Upper lobe of left lung (tissue), 6 donors: ENCODE measurements at regions not wholly inside any gene's neighbourhood (a gene's known extent, or its start where the extent isn't known, plus 50 kb on each side); places are given as distances from the start of the nearest gene placed in this dataset.

ENCODE experiments used
- ATAC-seq, 2 donors: fragments of 200-7000 bp; cut with Tn5 transposase; one replicate each; pipeline ENCODE4 v1.9.1; 2022; ENCODE audit warnings: mild to moderate bottlenecking in 2 of 2, moderate library complexity in 2 of 2; ENCODE audit not compliant: low FRiP score in 2 of 2
- DNase-seq, 2 donors: peaks; one replicate each; pipeline ENCODE4 v3.0.0-alpha.2; 2019 to 2020
- H3K27ac ChIP-seq, 4 donors: fragments of 200-600 bp; sonication (generic); one replicate each; pipeline ENCODE4 v1.5.1; 2016 to 2019
- H3K27me3 ChIP-seq, 4 donors: fragments of 200-600 bp; sonication (generic); one replicate each; pipeline ENCODE4 v1.5.1; 2017 to 2019
- H3K36me3 ChIP-seq, 4 donors: fragments of 200-600 bp; sonication (generic); one replicate each; pipeline ENCODE4 v1.5.1; 2016 to 2019
- H3K4me1 ChIP-seq, 4 donors: fragments of 200-600 bp; sonication (generic); one replicate each; pipeline ENCODE4 v1.5.1; 2018 to 2019
- H3K4me3 ChIP-seq, 4 donors: fragments of 200-600 bp; sonication (generic); one replicate each; pipeline ENCODE4 v1.5.1; 2017 to 2019; ENCODE audit warnings: mild to moderate bottlenecking in 2 of 4, moderate library complexity in 1 of 4
- H3K9me3 ChIP-seq, 4 donors: fragments of 200-600 bp; sonication (generic); one replicate each; pipeline ENCODE4 v1.5.1; 2018 to 2019
- CTCF ChIP-seq, 6 experiments: fragments of 450-650 bp in 4 of 6; fragments of 200-600 bp in 2 of 6; sonication (generic) in 2 of 6; IDR thresholded peaks; one replicate each; pipeline ENCODE4 v1.5.1; 2016 to 2019; ENCODE audit warnings: antibody characterized with exemption in 6 of 6
- EP300 ChIP-seq, 4 donors: sonication (generic); formaldehyde crosslinking; IDR thresholded peaks; one replicate each; pipeline ENCODE4 v1.5.1; 2017; ENCODE audit warnings: antibody characterized with exemption in 4 of 4, control low read depth in 2 of 4
- POLR2A ChIP-seq, 4 donors: fragments of 450-650 bp; IDR thresholded peaks; one replicate each; pipeline ENCODE4 v1.5.1; 2016 to 2017; ENCODE audit warnings: antibody characterized with exemption in 4 of 4, mild to moderate bottlenecking in 2 of 4
- POLR2AphosphoS5 ChIP-seq, 2 donors: sonication (generic); formaldehyde crosslinking; IDR thresholded peaks; one replicate each; pipeline ENCODE4 v1.5.1; 2017; ENCODE audit warnings: antibody characterized with exemption in 2 of 2
- WGBS, 2 donors: methylation state at CpG; one replicate each; pipeline ENCODE4 v1.1.5; 2017 to 2018; 5-methylcytosine and 5-hydroxymethylcytosine counted together
- donor health status: DM: no; HTN: no; CAD: no; lungs with moderate emphysema.
- donor health status: DM: no; HTN: yes; CAD: no; lungs with severe emphysema.

- H3K4me3 ChIP-seq: no peak overlapping the region
- DNase-seq (no peak), ATAC-seq (no peak)
- H3K27me3 ChIP-seq: no peaks in the 10 kb centered on the region
- H3K4me1 ChIP-seq: no peaks in the 10 kb centered on the region
- H3K27ac ChIP-seq: no peak overlapping the region
- WGBS, 2 donors: 84 to 86% methylated on average over 3 of the region's 3 CpGs
- no peaks in the 10 kb centered on the region for H3K36me3 ChIP-seq
- no peaks in the 10 kb centered on the region for H3K9me3 ChIP-seq
- TF ChIP-seq POLR2AphosphoS5 (IDR thresholded peaks at IDR 0.05) (no peak), CTCF (IDR thresholded peaks at IDR 0.05) (no peak)
These were observed 556.7 kb upstream of the HTR1E start for GRCh38 chr6:86380571-86381125.

- Histone ChIP-seq H3K36me3 (no peaks in the 10 kb centered on the region), H3K4me1 (no peaks in the 10 kb centered on the region), H3K9me3 (no peaks in the 10 kb centered on the region), H3K4me3 (no peak overlapping the region), H3K27me3 (no peaks in the 10 kb centered on the region), H3K27ac (no peak overlapping the region)
- TF ChIP-seq POLR2AphosphoS5 (IDR thresholded peaks at IDR 0.05) (no peak), POLR2A (IDR thresholded peaks at IDR 0.05) (no peak), CTCF (IDR thresholded peaks at IDR 0.05) (no peak), EP300 (IDR thresholded peaks at IDR 0.05) (no peak)
- no peak for ATAC-seq
- WGBS, 2 donors: 70 to 75% methylated on average over 4 of the region's 4 CpGs
- no peak for DNase-seq
These were observed 579.5 kb upstream of the HTR1E start for GRCh38 chr6:86357877-86358276.

- no peak for TF ChIP-seq EP300 (IDR thresholded peaks at IDR 0.05)
- no peak for TF ChIP-seq CTCF (IDR thresholded peaks at IDR 0.05)
- TF ChIP-seq POLR2A (IDR thresholded peaks at IDR 0.05): no peak
- no peak for TF ChIP-seq POLR2AphosphoS5 (IDR thresholded peaks at IDR 0.05)
These were observed 582.1 kb upstream of the HTR1E start for GRCh38 chr6:86355271-86355670.

GRCh38 chr6:86331919-86332318 is 605.4 kb upstream of the HTR1E start:
- Histone ChIP-seq H3K9me3 (no peaks in the 10 kb centered on the region), H3K4me3 (no peak overlapping the region), H3K27me3 (no peaks in the 10 kb centered on the region), H3K27ac (no peak overlapping the region), H3K36me3 (no peaks in the 10 kb centered on the region), H3K4me1 (no peaks in the 10 kb centered on the region)
- WGBS, 2 donors: 42 to 46% methylated on average over 4 to 5 of the region's 5 CpGs
- ATAC-seq: no peak
- no peak for DNase-seq
- TF ChIP-seq EP300 (IDR thresholded peaks at IDR 0.05) (no peak), CTCF (IDR thresholded peaks at IDR 0.05) (no peak), POLR2A (IDR thresholded peaks at IDR 0.05) (no peak)

More at GRCh38 chr6:86355271-86355670, 582.1 kb upstream of the HTR1E start:
- DNase-seq: no peak
- no peaks in the 10 kb centered on the region for H3K27me3 ChIP-seq
- no peak for ATAC-seq
- H3K36me3 ChIP-seq: no peaks in the 10 kb centered on the region
- H3K9me3 ChIP-seq: no peaks in the 10 kb centered on the region
- no peak overlapping the region for H3K4me3 ChIP-seq
- H3K27ac ChIP-seq: no peak overlapping the region
- H3K4me1 ChIP-seq: no peaks in the 10 kb centered on the region

- Histone ChIP-seq H3K9me3 (no peaks in the 10 kb centered on the region), H3K4me1 (no peaks in the 10 kb centered on the region), H3K27me3 (no peaks in the 10 kb centered on the region), H3K36me3 (no peaks in the 10 kb centered on the region), H3K4me3 (no peak overlapping the region), H3K27ac (no peak overlapping the region)
- DNase-seq (no peak), ATAC-seq (no peak)
- WGBS, 2 donors: 23 to 24% methylated on average over 3 of the region's 3 CpGs
- TF ChIP-seq EP300 (IDR thresholded peaks at IDR 0.05) (no peak), CTCF (IDR thresholded peaks at IDR 0.05) (no peak)
These were observed 606.0 kb upstream of the HTR1E start for GRCh38 chr6:86331265-86331840.
